HG03457 (cell line): ENCODE measurements at regions not wholly inside any gene's neighbourhood (a gene's known extent, or its start where the extent isn't known, plus 50 kb on each side); places are given as distances from the start of the nearest gene placed in this dataset.

Experiments
- ATAC-seq: cut with Tn5 transposase; IDR thresholded peaks from one replicate; pipeline ENCODE4 v1.9.1; 2021; ENCODE audit warnings: moderate number of reproducible peaks; ENCODE audit not compliant: unreplicated experiment

- ATAC-seq, result no peak
Observed at GRCh38 chr18:44374966-44375365, 305.7 kb upstream of the SETBP1 start.

GRCh38 chr18:44386401-44386800, 294.3 kb upstream of the SETBP1 start:
- no peak for ATAC-seq

GRCh38 chr18:44388329-44388728, 292.4 kb upstream of the SETBP1 start:
- ATAC-seq, result no peak

- no peak for ATAC-seq
Observed at GRCh38 chr18:44392933-44393332, 287.8 kb upstream of the SETBP1 start.

GRCh38 chr18:44393406-44393805, 287.3 kb upstream of the SETBP1 start:
- ATAC-seq, result no peak

GRCh38 chr18:44396550-44396949, 284.1 kb upstream of the SETBP1 start:
- no peak for ATAC-seq

- no peak for ATAC-seq
Observed at GRCh38 chr18:44409071-44409470, 271.6 kb upstream of the SETBP1 start.

- no peak for ATAC-seq
Observed at GRCh38 chr18:44409515-44409914, 271.2 kb upstream of the SETBP1 start.

- no peak for ATAC-seq
Observed at GRCh38 chr18:44410740-44411139, 269.9 kb upstream of the SETBP1 start.

- no peak for ATAC-seq
Observed at GRCh38 chr18:44411262-44411905, 269.3 kb upstream of the SETBP1 start.

GRCh38 chr18:44411976-44412375, 268.7 kb upstream of the SETBP1 start:
- ATAC-seq, result no peak

GRCh38 chr18:44423814-44424644, 256.7 kb upstream of the SETBP1 start:
- ATAC-seq, result no peak

- no peak for ATAC-seq
Observed at GRCh38 chr18:44424645-44425035, 256.0 kb upstream of the SETBP1 start.

GRCh38 chr18:44425161-44425560, 255.5 kb upstream of the SETBP1 start:
- no peak for ATAC-seq

- no peak for ATAC-seq
Observed at GRCh38 chr18:44437603-44438002, 243.1 kb upstream of the SETBP1 start.

- ATAC-seq, result no peak
Observed at GRCh38 chr18:44450226-44450625, 230.5 kb upstream of the SETBP1 start.

GRCh38 chr18:44452346-44452745, 228.3 kb upstream of the SETBP1 start:
- no peak for ATAC-seq

GRCh38 chr18:44453505-44453904, 227.2 kb upstream of the SETBP1 start:
- ATAC-seq, result no peak

- no peak for ATAC-seq
Observed at GRCh38 chr18:44458777-44459176, 221.9 kb upstream of the SETBP1 start.

- no peak for ATAC-seq
Observed at GRCh38 chr18:44464398-44465180, 216.1 kb upstream of the SETBP1 start.

GRCh38 chr18:44465381-44465841, 215.3 kb upstream of the SETBP1 start:
- ATAC-seq, result no peak

GRCh38 chr18:44466997-44467396, 213.7 kb upstream of the SETBP1 start:
- no peak for ATAC-seq
